Skeletal muscle tissue (tissue), 3 donors: ENCODE measurements at regions not wholly inside any gene's neighbourhood (a gene's known extent, or its start where the extent isn't known, plus 50 kb on each side); places are given as distances from the start of the nearest gene placed in this dataset.

Experiments used
- H3K27ac ChIP-seq: one replicate; pipeline ENCODE4 v1.7.0; 2013; ENCODE audit warnings: mild to moderate bottlenecking, low read depth, low read length, inconsistent platforms
- H3K27me3 ChIP-seq, 3 donors: one replicate each; pipeline ENCODE4 v1.7.0; 2013; ENCODE audit warnings: low read length in 3 of 3; ENCODE audit not compliant: control insufficient read depth in 3 of 3, insufficient read depth in 3 of 3
- H3K36me3 ChIP-seq, 3 donors: one replicate each; pipeline ENCODE4 v1.7.0; 2013; ENCODE audit warnings: low read length in 3 of 3; ENCODE audit not compliant: control insufficient read depth in 3 of 3, insufficient read depth in 3 of 3
- H3K4me1 ChIP-seq, 3 donors: one replicate each; pipeline ENCODE4 v1.7.0; 2013; ENCODE audit warnings: low read length in 3 of 3, mild to moderate bottlenecking in 3 of 3; ENCODE audit not compliant: control insufficient read depth in 3 of 3, insufficient read depth in 3 of 3
- H3K4me3 ChIP-seq, 3 donors: one replicate each; pipeline ENCODE4 v1.7.0; 2013; ENCODE audit warnings: low read length in 3 of 3
- H3K9ac ChIP-seq, 3 donors: one replicate each; pipeline ENCODE4 v1.7.0; 2013; ENCODE audit warnings: low read length in 3 of 3, mild to moderate bottlenecking in 3 of 3, moderate library complexity in 2 of 3, low read depth in 1 of 3
- H3K9me3 ChIP-seq, 3 donors: one replicate each; pipeline ENCODE4 v1.7.0; 2013; ENCODE audit warnings: low read length in 3 of 3; ENCODE audit not compliant: control insufficient read depth in 3 of 3
- donor health status: Osteomylitis.

- H3K9me3 ChIP-seq: no peaks in the 10 kb centered on the region
- no peak overlapping the region for H3K9ac ChIP-seq
- H3K36me3 ChIP-seq: no peaks in the 10 kb centered on the region
- H3K4me1 ChIP-seq: no peaks in the 10 kb centered on the region
- no peaks in the 10 kb centered on the region for H3K27me3 ChIP-seq
- H3K4me3 ChIP-seq: no peak overlapping the region
- no peak overlapping the region for H3K27ac ChIP-seq
Observed at GRCh38 chr14:42944284-42944683, 1337.6 kb downstream of the LRFN5 start.

- Histone ChIP-seq H3K36me3 (no peaks in the 10 kb centered on the region), H3K4me1 (peaks cover 0 to 6% (median 2%) of the 10 kb centered on the region in 3 donors), H3K9ac (no peak overlapping the region), H3K27ac (no peak overlapping the region), H3K4me3 (no peak overlapping the region), H3K27me3 (no peaks in the 10 kb centered on the region), H3K9me3 (no peaks in the 10 kb centered on the region)
Observed at GRCh38 chr14:42931308-42931707, 1324.6 kb downstream of the LRFN5 start.

- H3K27ac ChIP-seq: no peak overlapping the region
- H3K9me3 ChIP-seq: no peaks in the 10 kb centered on the region
- H3K27me3 ChIP-seq: no peaks in the 10 kb centered on the region
- H3K9ac ChIP-seq: no peak overlapping the region
- H3K36me3 ChIP-seq: no peaks in the 10 kb centered on the region
- peak overlapping the region in 1 of 3 donors; percentile 29 for H3K4me3 ChIP-seq
- peaks cover 0 to 6% (median 2%) of the 10 kb centered on the region in 3 donors for H3K4me1 ChIP-seq
Observed at GRCh38 chr14:42929806-42930480, 1323.3 kb downstream of the LRFN5 start.

GRCh38 chr14:42927313-42927712 lies 1320.6 kb downstream of the LRFN5 start:
- H3K9me3 ChIP-seq: no peaks in the 10 kb centered on the region
- no peak overlapping the region for H3K4me3 ChIP-seq

GRCh38 chr14:42921901-42922300 lies 1315.2 kb downstream of the LRFN5 start:
- H3K4me3 ChIP-seq: no peak overlapping the region
- H3K27ac ChIP-seq: no peak overlapping the region
- H3K4me1 ChIP-seq: no peaks in the 10 kb centered on the region
- H3K27me3 ChIP-seq: no peaks in the 10 kb centered on the region
- no peaks in the 10 kb centered on the region for H3K9me3 ChIP-seq
- H3K36me3 ChIP-seq: no peaks in the 10 kb centered on the region
- H3K9ac ChIP-seq: no peak overlapping the region

More at GRCh38 chr14:42927313-42927712, 1320.6 kb downstream of the LRFN5 start:
- H3K36me3 ChIP-seq: no peaks in the 10 kb centered on the region
- no peak overlapping the region for H3K9ac ChIP-seq
- H3K4me1 ChIP-seq: peaks cover 0 to 6% (median 2%) of the 10 kb centered on the region in 3 donors
- no peak overlapping the region for H3K27ac ChIP-seq
- H3K27me3 ChIP-seq: no peaks in the 10 kb centered on the region

GRCh38 chr14:42918615-42919014 lies 1311.9 kb downstream of the LRFN5 start:
- H3K27ac ChIP-seq: no peak overlapping the region
- H3K4me1 ChIP-seq: no peaks in the 10 kb centered on the region
- no peaks in the 10 kb centered on the region for H3K9me3 ChIP-seq
- H3K27me3 ChIP-seq: no peaks in the 10 kb centered on the region
- H3K9ac ChIP-seq: no peak overlapping the region
- H3K4me3 ChIP-seq: no peak overlapping the region
- no peaks in the 10 kb centered on the region for H3K36me3 ChIP-seq

- Histone ChIP-seq H3K27ac (no peak overlapping the region), H3K4me1 (no peaks in the 10 kb centered on the region), H3K4me3 (no peak overlapping the region), H3K36me3 (no peaks in the 10 kb centered on the region), H3K9ac (no peak overlapping the region), H3K9me3 (no peaks in the 10 kb centered on the region), H3K27me3 (no peaks in the 10 kb centered on the region)
Observed at GRCh38 chr14:42911642-42912041, 1305.0 kb downstream of the LRFN5 start.

- no peaks in the 10 kb centered on the region for H3K27me3 ChIP-seq
- no peaks in the 10 kb centered on the region for H3K36me3 ChIP-seq
- H3K4me3 ChIP-seq: no peak overlapping the region
- no peaks in the 10 kb centered on the region for H3K9me3 ChIP-seq
- no peaks in the 10 kb centered on the region for H3K4me1 ChIP-seq
- H3K27ac ChIP-seq: no peak overlapping the region
- no peak overlapping the region for H3K9ac ChIP-seq
Observed at GRCh38 chr14:42909659-42910058, 1303.0 kb downstream of the LRFN5 start.

- Histone ChIP-seq H3K36me3 (no peaks in the 10 kb centered on the region), H3K9me3 (no peaks in the 10 kb centered on the region), H3K9ac (no peak overlapping the region), H3K4me3 (no peak overlapping the region), H3K4me1 (no peaks in the 10 kb centered on the region), H3K27me3 (no peaks in the 10 kb centered on the region), H3K27ac (no peak overlapping the region)
Observed at GRCh38 chr14:42893183-42893582, 1286.5 kb downstream of the LRFN5 start.

- no peak overlapping the region for H3K9ac ChIP-seq
- H3K9me3 ChIP-seq: no peaks in the 10 kb centered on the region
- H3K27ac ChIP-seq: no peak overlapping the region
- H3K36me3 ChIP-seq: no peaks in the 10 kb centered on the region
- H3K4me1 ChIP-seq: no peaks in the 10 kb centered on the region
- no peak overlapping the region for H3K4me3 ChIP-seq
- H3K27me3 ChIP-seq: no peaks in the 10 kb centered on the region
Observed at GRCh38 chr14:42884100-42884499, 1277.4 kb downstream of the LRFN5 start.
